Fibroblast of skin of right quadriceps (primary cell): ENCODE measurements at regions not wholly inside any gene's neighbourhood (a gene's known extent, or its start where the extent isn't known, plus 50 kb on each side); places are given as distances from the start of the nearest gene placed in this dataset.
A peak's percentile ranks its signal among the peaks of the same experiment; 100 is the strongest.
"Not testable (repeated sequence)": the region's sequence is repeated elsewhere in the genome, so short reads cannot be mapped to it uniquely, and the experiment has no call there.

Experiments used
- DNase-seq: peaks from one replicate; pipeline ENCODE4 v3.0.0-alpha.2; 2013

GRCh38 chrX:149420566-149420965, 84.5 kb downstream of the IDS start:
- not testable (repeated sequence) for DNase-seq

GRCh38 chrX:149398027-149398426, 107.1 kb downstream of the IDS start:
- DNase-seq = no peak

GRCh38 chrX:149392921-149393320, 112.2 kb downstream of the IDS start:
- DNase-seq = peak; percentile 41

DNA sequence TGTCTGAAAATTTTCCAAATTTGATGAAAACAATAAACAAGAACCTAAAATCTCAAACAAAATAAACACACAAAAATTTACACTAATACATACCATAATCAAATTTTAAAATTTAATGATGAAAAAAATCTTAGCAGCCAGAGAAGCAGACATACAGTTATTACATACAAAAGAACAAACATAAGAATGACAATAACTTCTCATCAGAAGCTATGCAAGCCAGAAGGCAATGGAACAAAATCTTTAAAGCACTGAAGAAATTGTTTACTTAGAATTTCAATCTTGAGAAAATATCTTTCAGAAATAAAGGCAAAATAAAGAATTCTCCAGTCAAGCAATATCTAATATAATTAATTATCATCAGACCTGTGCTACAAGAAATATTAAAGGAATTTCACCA, 121.3 kb downstream of the IDS start:
- no peak for DNase-seq

- peak; percentile 53 for DNase-seq
Observed at GRCh38 chrX:149374751-149375150, 130.4 kb downstream of the IDS start.

DNA sequence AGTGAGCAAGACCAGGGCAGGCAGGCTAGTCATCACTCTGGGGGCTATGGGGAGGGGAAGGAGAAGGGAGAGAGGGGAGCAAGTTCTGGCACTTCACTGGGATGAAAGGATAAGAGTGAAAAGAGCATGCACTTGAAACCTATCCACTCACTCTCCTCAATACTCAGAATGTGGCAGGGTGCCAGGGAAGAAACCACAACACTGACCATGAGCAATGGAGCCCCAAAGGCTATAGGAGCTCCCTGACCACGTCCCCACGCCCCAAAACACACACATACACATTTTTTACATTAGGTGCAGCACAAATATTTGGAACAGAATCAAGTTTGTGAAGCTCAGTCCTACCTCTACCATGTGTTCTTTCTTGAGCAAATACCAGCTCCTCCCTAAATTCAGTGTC, 132.2 kb downstream of the IDS start:
- DNase-seq = peak; percentile 41

DNA sequence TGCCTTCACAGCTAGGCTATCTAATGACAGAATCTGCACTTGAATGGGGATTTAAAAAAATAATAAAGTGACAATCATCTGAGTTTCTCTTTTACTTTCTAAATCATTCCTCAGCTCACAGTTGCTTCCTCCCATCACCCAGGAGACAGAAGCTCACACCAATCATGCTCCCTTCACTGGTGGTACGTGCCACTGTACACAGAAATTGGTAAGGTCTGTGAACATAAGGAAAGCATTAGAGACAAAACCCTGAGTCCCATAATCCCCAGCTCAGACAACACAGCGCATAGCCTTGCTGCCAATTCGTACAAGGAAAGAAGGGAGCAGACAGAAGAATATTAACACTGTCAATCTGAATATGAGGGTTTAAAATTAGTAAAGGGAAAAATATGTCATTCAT, 133.1 kb downstream of the IDS start:
- peak; percentile 74 for DNase-seq

DNA sequence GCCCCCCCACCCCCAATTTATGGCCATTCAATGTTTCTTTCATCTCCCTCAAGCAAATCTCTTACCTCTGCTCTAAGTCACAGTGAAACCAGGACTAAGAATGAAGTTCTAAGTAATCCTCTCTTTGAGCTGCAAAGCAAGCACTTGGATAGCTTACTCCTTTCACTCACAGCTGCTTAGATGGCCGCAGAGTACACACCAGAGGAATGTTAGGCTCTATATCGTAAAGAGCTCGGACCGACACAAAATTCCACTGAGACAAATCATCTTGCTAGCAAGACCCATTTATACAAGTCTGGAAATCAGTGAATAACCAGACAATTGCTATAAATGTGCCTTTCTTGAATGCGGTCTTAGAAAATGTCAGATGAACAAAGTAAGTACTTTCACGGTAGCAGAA, 135.0 kb downstream of the IDS start:
- DNase-seq = peak; percentile 56

DNA sequence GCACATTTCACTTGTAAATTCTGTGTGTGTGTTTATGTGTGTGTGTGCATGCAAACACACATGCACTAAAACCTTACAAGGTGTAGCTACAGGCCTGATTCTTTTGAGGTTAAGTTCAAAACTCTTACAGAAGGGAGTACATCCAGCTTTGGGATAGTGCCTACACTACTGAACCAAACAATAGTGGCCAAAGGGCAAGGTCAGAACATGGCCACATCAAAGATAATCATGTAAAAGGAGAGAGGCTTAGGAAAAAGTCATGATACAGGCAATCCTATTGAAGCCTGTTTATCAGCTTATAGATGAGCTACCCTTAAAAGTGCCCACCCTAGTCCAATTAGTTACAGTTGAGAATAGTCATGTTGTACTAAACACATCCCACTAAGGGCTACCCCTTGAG, 139.6 kb downstream of the IDS start:
- no peak for DNase-seq

GRCh38 chrX:149365061-149365460, 140.0 kb downstream of the IDS start:
- peak; percentile 69 for DNase-seq

DNA sequence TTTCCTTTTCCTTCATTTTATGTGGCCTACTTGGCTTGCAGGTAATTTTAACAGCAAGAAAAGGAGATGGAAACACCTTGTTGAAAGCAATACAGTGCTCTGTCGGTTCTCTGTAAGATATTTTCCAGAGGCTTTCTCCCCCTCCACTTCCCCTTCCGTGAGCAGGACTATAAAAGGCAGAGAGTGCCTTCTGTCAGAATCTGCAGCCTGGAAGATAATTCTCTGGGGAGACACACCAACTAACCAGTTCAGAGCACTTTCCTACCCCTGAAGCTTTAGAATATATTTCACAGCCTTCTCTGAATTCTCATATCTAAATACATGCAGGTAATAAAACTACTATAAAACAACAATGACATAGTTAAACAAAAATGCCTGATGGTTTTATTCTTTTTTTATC, 141.1 kb downstream of the IDS start:
- no peak for DNase-seq

DNA sequence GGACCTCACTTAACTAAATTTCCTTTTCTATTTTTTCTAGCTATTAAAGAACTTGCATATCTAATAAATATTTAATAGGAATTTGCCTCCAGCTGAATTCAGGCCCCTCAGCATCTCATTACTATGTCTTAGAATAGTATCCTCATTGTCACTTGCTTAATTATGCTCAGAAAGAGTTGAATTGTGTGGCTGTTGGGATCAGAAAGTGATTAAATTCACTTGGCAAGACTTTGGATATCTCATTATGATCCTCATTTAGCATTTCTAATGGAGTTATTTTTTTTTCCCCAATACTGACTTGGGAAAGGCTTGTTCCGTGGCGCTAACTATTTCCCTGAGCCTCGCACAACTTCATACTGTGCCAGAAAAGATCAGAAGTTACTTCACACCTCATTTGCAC, 158.8 kb downstream of the IDS start:
- DNase-seq = no peak

- DNase-seq = no peak
Observed at GRCh38 chrX:149322316-149322715, 182.8 kb downstream of the IDS start.

GRCh38 chrX:149313871-149314371, 191.2 kb downstream of the IDS start:
- peak; percentile 48 for DNase-seq

DNA sequence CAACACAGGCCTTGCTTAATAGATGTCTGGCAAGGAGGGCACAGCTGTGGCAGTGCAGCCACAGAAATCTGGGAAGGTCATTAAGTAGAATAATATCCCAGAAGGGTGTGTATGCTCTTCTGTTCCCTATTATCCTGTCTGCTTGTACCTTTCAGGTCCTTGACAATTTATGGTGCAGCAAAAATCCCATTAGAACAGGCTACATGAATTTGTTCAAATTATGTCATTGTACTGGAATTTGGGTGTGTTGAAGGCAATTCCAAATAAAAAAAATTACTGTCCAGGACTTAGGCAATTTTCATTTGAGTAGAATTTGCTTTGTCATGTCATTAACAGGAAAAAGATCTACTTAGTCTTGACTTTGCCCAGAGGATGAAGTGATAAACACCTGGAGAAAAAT, 192.1 kb downstream of the IDS start:
- DNase-seq = peak; percentile 21

- no peak for DNase-seq
Observed at GRCh38 chrX:149312097-149312496, 193.0 kb downstream of the IDS start.

GRCh38 chrX:149302705-149303104, 202.4 kb downstream of the IDS start:
- DNase-seq = no peak

GRCh38 chrX:149298111-149298510, 207.0 kb downstream of the IDS start:
- DNase-seq = no peak

DNA sequence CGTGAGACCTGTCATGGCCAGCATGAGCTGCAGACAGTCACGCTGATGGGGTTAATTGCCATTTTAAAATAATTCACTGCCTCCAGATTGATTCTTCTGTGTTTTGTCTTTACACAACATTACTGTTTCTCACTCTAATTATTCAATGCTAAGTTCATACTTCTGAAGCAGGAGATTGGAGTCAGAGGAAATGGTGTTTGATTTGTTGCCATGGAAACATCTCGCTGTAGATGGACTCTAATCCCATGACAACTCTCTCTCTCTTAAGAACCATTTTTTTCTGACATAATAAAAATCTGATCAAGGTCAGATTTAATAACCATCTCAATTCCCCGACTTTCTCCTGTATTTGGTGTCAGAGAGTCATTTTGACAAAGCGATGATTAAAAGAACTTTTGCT, 209.0 kb downstream of the IDS start:
- DNase-seq = no peak

DNA sequence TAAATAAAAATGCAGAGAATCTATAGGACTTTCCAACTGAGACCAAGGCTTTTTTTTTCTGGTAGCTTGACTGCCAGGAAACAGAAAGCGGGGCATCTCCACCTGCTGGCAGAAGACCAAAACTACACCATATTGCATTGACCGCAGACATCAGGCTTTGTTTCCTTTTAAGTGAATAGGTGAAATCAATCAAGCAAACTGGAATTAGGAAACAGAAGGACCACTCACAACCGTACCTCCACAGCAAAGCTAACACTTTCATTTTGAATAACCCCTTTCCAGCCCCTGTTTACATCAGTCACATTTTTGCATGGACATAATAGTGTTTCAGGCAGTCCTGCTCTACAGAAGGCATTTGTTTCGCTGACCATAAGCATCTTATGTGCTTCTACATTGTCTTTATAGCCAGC, 218.2 kb downstream of the IDS start:
- DNase-seq = peak; percentile 41

- no peak for DNase-seq
Observed at GRCh38 chrX:149284616-149285015, 220.5 kb downstream of the IDS start.

DNA sequence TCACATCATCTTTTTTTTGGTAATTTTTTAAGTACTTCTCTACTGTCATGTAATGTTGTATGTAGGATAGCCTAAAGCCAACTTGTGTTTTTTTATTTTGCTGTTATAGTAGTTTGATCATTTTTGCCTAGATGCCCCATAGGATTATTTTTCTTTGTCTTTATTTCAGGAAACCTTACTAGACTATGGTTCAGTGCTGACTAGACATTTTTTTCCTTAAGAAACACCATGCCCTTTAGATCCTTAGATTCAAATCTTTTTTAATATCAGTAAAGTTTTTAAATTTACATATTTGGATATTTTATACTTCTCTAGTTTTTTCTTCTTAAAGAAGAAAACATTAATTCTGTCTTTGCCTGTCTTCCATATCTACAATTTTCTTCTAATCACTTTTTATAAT, 221.3 kb downstream of the IDS start:
- DNase-seq = no peak

DNA sequence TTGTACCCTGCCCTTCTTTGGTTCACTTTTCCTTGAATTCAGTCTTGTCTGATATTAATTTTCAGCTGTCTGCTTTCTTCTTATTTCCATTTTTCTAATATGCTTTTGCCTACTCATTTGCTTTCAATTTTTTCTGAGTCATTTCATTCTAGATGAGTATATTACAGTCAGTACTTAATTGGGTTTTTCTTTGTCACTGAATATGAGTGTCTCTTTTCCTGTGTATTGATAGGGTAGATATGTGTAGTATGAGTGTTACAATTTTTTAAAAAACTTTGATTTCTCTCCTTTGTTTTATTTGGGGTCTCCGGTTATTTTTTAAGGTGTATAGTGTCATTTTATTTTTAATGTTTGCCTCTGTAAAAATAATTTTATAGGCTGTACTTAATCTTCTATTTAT, 222.2 kb downstream of the IDS start:
- DNase-seq = no peak

DNA sequence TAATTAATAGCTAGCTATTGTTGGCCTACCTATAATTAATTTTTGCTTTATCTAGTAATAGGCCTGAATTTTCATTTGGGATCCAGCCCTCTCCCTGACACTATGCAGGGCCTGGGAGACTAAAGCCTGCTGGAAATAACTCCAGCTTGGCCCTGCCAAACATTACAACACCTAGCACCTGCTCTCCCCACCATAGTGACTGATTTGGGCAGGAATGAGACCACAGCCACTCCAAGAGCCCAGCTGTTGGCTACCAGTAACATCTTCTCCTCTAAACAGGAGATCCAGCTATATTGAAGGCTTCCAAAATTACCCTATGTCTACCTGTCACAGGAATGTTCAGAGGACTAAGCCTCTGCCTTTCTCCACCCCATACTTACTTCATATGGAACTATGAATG, 225.1 kb downstream of the IDS start:
- no peak for DNase-seq

- peak; percentile 9 for DNase-seq
Observed at GRCh38 chrX:149275836-149276235, 229.3 kb downstream of the IDS start.

GRCh38 chrX:149274516-149275105, 230.5 kb downstream of the IDS start:
- peak; percentile 3 for DNase-seq
